ENCODE measurements at regions not wholly inside any gene's neighbourhood (a gene's known extent, or its start where the extent isn't known, plus 50 kb on each side); places are given as distances from the start of the nearest gene placed in this dataset.

DNA sequence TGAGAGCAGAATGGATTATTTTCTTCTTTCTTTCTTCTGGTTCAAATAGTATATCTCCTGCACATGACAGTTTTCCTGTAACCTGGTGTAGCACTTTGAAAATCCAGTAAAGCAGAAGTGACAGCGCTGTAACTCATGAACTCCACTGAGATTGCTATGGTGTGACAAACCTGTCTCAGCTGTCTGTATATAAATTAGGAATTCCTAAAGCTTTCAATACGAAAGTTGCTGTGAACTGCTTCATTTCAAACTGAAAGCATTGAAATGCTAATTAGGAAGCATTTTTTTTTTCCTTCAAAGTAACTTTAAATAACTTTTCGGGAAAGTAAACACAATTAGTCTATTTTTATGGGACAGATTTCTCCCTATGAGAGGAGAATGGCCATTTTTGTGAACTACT, 646.9 kb upstream of the ZP4 start:
- H3K36me3 ChIP-seq (ENCODE audit: control insufficient read depth in 4 of 4, insufficient read depth in 3 of 4, low read depth in 1 of 4, low read length in 3 of 4), result no peaks in the 10 kb centered on the region
- H3K9me3 ChIP-seq (ENCODE audit: control insufficient read depth in 4 of 4, low read length in 3 of 4), result no peaks in the 10 kb centered on the region
- DNase-seq (ENCODE audit: low spot score), result no peak
- H3K4me3 ChIP-seq (ENCODE audit: low read depth in 1 of 3, low read length in 3 of 3), result no peak overlapping the region
- H3K9ac ChIP-seq (ENCODE audit: low read depth in 1 of 2, low read length in 2 of 2), result no peak overlapping the region
- H3K27ac ChIP-seq (ENCODE audit: low read depth in 1 of 2, low read length in 2 of 2), result no peak overlapping the region
- peaks cover 0 to 2% (median 0%) of the 10 kb centered on the region in 4 donors for H3K27me3 ChIP-seq (ENCODE audit: control insufficient read depth in 4 of 4, insufficient read depth in 4 of 4, low read length in 3 of 4)
- H3K4me1 ChIP-seq (ENCODE audit: control insufficient read depth in 4 of 4, insufficient read depth in 4 of 4, low read length in 3 of 4), result no peaks in the 10 kb centered on the region
- 60% methylated on average over 3 of the region's 3 CpGs for WGBS
- TF ChIP-seq JUND (IDR thresholded peaks at IDR 0.05) (no peak), GABPA (IDR thresholded peaks at IDR 0.05 in 1 of 2, conservative IDR thresholded peaks at IDR 0.05 in 1 of 2) (no peak), SP1 (IDR thresholded peaks at IDR 0.05) (no peak)

DNA sequence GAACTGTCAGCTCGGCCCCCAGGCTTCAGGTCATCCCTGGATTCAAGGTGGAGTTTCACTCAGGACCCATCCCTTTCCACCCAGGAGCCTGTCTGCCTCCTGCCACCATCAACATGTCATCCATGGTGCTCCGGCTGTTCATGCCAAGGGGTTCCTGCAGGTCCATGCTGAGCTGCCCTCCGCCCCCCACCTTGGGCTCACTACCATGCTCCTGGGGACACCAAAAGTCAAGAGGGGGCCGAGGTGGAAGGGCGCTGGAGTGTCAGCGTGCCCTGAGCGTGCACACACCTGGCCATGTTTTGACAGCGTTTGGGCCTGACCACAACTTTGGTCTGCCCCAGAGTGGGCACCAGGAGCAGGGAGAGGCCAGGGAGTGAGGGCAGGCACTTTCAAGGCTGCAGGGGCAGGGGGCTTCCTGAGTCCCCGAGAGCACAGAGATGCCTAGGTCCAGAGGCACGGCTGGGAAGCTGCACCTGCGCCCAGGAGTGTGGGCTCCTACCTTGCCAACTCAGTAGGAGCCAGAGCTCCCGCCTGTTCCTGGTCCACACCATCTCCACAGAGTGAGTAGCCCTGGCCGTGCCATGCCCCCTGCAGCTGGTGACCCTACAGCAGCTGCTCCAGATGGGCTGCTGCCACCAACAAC, 639.6 kb upstream of the ZP4 start:
- no peaks in the 10 kb centered on the region for H3K27me3 ChIP-seq (ENCODE audit: control insufficient read depth in 4 of 4, insufficient read depth in 4 of 4, low read length in 3 of 4)
- whole genome bisulfite sequencing, result 80% methylated on average over 13 of the region's 13 CpGs
- no peak overlapping the region for H3K9ac ChIP-seq (ENCODE audit: low read depth in 1 of 2, low read length in 2 of 2)
- no peaks in the 10 kb centered on the region for H3K36me3 ChIP-seq (ENCODE audit: control insufficient read depth in 4 of 4, insufficient read depth in 3 of 4, low read depth in 1 of 4, low read length in 3 of 4)
- H3K4me3 ChIP-seq (ENCODE audit: low read depth in 1 of 3, low read length in 3 of 3), result no peak overlapping the region
- peaks cover 2 to 7% (median 6%) of the 10 kb centered on the region in 4 donors for H3K9me3 ChIP-seq (ENCODE audit: control insufficient read depth in 4 of 4, low read length in 3 of 4)
- TF ChIP-seq ZBTB33 (IDR thresholded peaks at IDR 0.05) (no peak), HNF4G (IDR thresholded peaks at IDR 0.05) (no peak), FOXA2 (IDR thresholded peaks at IDR 0.05) (no peak), TAF1 (conservative IDR thresholded peaks at IDR 0.05) (no peak), YY1 (IDR thresholded peaks at IDR 0.05) (no peak), EGR1 (IDR thresholded peaks at IDR 0.05; ENCODE audit: low read depth in 2 of 2) (no peak), HNF4A (conservative IDR thresholded peaks at IDR 0.05) (no peak), JUND (IDR thresholded peaks at IDR 0.05) (no peak), REST (IDR thresholded peaks at IDR 0.05) (no peak), RXRA (IDR thresholded peaks at IDR 0.05) (no peak), FOXA1 (IDR thresholded peaks at IDR 0.05) (no peak), ATF3 (IDR thresholded peaks at IDR 0.05) (no peak), NR2F2 (IDR thresholded peaks at IDR 0.05) (no peak), SP1 (IDR thresholded peaks at IDR 0.05) (no peak), RAD21 (IDR thresholded peaks at IDR 0.05) (no peak), GABPA (IDR thresholded peaks at IDR 0.05 in 1 of 2, conservative IDR thresholded peaks at IDR 0.05 in 1 of 2) (no peak)
- TF ChIP-seq, protein P1, sequence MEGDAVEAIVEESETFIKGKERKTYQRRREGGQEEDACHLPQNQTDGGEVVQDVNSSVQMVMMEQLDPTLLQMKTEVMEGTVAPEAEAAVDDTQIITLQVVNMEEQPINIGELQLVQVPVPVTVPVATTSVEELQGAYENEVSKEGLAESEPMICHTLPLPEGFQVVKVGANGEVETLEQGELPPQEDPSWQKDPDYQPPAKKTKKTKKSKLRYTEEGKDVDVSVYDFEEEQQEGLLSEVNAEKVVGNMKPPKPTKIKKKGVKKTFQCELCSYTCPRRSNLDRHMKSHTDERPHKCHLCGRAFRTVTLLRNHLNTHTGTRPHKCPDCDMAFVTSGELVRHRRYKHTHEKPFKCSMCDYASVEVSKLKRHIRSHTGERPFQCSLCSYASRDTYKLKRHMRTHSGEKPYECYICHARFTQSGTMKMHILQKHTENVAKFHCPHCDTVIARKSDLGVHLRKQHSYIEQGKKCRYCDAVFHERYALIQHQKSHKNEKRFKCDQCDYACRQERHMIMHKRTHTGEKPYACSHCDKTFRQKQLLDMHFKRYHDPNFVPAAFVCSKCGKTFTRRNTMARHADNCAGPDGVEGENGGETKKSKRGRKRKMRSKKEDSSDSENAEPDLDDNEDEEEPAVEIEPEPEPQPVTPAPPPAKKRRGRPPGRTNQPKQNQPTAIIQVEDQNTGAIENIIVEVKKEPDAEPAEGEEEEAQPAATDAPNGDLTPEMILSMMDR (IDR thresholded peaks at IDR 0.05; ENCODE audit: low read depth, low read length, missing input control), result no peak
- TF ChIP-seq, protein P2, sequence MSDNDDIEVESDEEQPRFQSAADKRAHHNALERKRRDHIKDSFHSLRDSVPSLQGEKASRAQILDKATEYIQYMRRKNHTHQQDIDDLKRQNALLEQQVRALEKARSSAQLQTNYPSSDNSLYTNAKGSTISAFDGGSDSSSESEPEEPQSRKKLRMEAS (IDR thresholded peaks at IDR 0.05), result no peak
- no peak for DNase-seq (ENCODE audit: low spot score)
- H3K27ac ChIP-seq (ENCODE audit: low read depth in 1 of 2, low read length in 2 of 2), result no peak overlapping the region
- H3K4me1 ChIP-seq (ENCODE audit: control insufficient read depth in 4 of 4, insufficient read depth in 4 of 4, low read length in 3 of 4), result no peaks in the 10 kb centered on the region
